HUES48 (cell line): ENCODE measurements at regions not wholly inside any gene's neighbourhood (a gene's known extent, or its start where the extent isn't known, plus 50 kb on each side); places are given as distances from the start of the nearest gene placed in this dataset.

Experiments
- H3K27ac ChIP-seq: one replicate; pipeline ENCODE4 v1.7.0; 2013; ENCODE audit warnings: low read depth, low read length, inconsistent platforms
- H3K27me3 ChIP-seq: 2 replicates; pipeline ENCODE4 v1.6.1; 2013; ENCODE audit warnings: mild to moderate bottlenecking, low read length; ENCODE audit not compliant: control insufficient read depth, insufficient read depth
- H3K36me3 ChIP-seq: 2 replicates; pipeline ENCODE4 v1.6.1; 2013; ENCODE audit warnings: low read length; ENCODE audit not compliant: control insufficient read depth, insufficient read depth
- H3K4me1 ChIP-seq: 2 replicates; pipeline ENCODE4 v1.6.1; 2013; ENCODE audit warnings: mild to moderate bottlenecking, low read length; ENCODE audit not compliant: control insufficient read depth, insufficient read depth
- H3K4me3 ChIP-seq: 2 replicates; pipeline ENCODE4 v1.5.1; 2013; ENCODE audit warnings: mild to moderate bottlenecking, low read depth, low read length
- H3K9ac ChIP-seq: 2 replicates; pipeline ENCODE4 v1.6.1; 2013; ENCODE audit warnings: mild to moderate bottlenecking, low read depth, low read length, moderate library complexity
- H3K9me3 ChIP-seq: 2 replicates; pipeline ENCODE4 v1.6.1; 2013; ENCODE audit warnings: low read length; ENCODE audit not compliant: control insufficient read depth, insufficient read depth

DNA sequence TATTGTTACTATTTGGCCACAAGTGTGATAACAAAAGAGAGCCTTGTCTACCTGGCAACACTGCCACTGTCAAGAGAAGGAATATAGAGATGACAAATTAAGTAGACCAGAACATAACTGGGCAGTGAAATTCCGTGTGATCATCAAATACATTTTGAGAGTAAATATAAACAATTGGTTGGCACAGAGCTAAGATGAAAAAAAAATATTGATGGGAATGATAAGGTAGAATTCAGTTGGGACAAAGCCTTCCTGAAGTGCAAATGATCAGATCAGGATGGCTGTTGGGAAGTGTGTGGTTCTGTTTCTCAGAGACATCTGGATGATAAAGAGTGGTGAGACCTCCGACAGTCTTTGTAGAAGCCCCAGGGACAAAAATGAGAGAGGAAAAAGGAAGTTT is 205.5 kb upstream of the CAMK1G start:
- no peaks in the 10 kb centered on the region for H3K9me3 ChIP-seq
- H3K36me3 ChIP-seq: no peaks in the 10 kb centered on the region
- no peaks in the 10 kb centered on the region for H3K27me3 ChIP-seq
- H3K27ac ChIP-seq: no peak overlapping the region
- no peak overlapping the region for H3K4me3 ChIP-seq
- no peak overlapping the region for H3K9ac ChIP-seq
- peaks cover 28% of the 10 kb centered on the region for H3K4me1 ChIP-seq

DNA sequence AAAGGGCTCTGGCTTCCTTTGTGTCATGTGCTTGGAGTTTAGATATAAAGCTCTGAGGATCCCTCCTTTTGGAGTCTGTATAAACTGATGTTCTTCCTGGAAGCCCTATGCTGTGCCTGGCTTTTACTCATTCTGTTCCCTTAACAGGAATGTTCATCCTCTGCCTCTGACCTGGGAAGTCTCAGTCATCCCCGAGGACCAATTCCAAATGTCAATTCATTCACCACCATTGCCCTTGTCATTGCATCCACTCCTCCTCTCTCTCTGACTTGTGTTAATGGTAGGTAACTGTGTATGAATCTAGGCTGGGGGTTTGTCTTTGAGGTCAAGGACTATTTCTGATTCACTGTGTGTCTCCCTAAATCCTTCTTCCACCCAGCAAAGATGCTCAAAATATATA is 204.2 kb upstream of the CAMK1G start:
- no peak overlapping the region for H3K27ac ChIP-seq
- H3K4me1 ChIP-seq: peaks cover 41% of the 10 kb centered on the region
- H3K4me3 ChIP-seq: no peak overlapping the region
- H3K9me3 ChIP-seq: no peaks in the 10 kb centered on the region
- H3K9ac ChIP-seq: no peak overlapping the region
- H3K36me3 ChIP-seq: no peaks in the 10 kb centered on the region
- no peaks in the 10 kb centered on the region for H3K27me3 ChIP-seq

DNA sequence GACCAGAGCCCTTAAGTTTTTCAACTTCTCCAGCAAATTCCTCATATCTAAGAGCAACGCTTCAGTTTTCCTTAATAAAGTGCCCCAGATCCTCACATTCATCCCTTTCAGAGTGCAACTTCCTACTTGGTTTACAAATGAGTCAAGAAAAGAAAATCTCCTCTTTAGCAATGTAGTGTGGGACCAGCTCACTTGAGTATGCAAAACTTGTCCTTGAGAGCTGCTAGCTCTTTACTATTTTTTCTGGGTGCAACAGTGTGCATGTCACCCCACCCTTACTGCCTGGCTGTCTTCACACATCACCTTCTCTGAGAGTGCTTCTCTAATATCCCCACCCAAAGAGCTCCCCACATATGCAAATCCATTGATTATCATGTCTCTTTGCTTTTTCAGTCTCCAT is 203.1 kb upstream of the CAMK1G start:
- Histone ChIP-seq H3K4me3 (no peak overlapping the region), H3K4me1 (peaks cover 47% of the 10 kb centered on the region), H3K9me3 (no peaks in the 10 kb centered on the region), H3K9ac (no peak overlapping the region), H3K27ac (no peak overlapping the region), H3K27me3 (no peaks in the 10 kb centered on the region), H3K36me3 (no peaks in the 10 kb centered on the region)

DNA sequence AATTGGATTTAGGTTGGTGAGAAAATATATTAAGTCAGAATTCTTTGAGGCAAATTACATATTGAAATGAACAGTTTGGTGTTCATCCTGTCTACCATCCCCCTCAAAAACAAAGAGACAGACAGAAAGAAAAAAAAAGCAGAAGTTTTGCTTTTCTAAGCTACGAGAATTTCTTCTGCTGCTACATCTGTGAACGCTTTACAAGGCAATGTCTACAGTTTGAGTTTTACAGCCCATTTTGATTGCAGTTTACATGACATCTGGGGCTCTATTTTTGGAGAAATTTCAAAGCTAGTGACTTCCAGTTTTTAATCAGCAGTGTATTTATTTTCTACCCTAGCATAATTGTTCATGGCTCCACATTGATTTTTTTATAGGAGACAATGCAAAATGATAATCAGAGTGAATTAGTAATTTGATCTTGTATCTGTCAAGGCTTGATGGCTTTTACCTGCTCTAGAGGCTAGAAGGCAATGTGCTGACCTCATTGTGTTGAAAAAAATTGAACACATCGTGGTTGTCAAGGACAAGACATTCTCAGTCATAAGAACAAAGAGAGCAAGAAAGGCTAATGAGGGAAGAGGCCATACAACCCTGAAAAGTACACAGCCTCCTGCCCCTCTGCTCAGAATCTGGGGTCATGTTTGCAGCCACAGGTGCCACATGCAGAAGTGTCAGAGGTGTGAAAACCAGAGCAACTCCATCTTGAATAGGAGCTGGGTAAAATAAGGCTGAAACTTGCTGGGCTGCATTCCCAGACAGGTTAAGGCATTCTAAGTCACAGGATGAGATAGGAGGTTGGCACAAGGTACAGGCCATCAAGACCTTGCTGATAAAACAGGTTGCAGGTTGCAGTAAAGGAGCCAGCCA is 201.0 kb upstream of the CAMK1G start:
- no peaks in the 10 kb centered on the region for H3K36me3 ChIP-seq
- H3K27ac ChIP-seq: no peak overlapping the region
- no peaks in the 10 kb centered on the region for H3K9me3 ChIP-seq
- H3K4me3 ChIP-seq: no peak overlapping the region
- peaks cover 46% of the 10 kb centered on the region for H3K4me1 ChIP-seq
- H3K9ac ChIP-seq: no peak overlapping the region
- no peaks in the 10 kb centered on the region for H3K27me3 ChIP-seq

DNA sequence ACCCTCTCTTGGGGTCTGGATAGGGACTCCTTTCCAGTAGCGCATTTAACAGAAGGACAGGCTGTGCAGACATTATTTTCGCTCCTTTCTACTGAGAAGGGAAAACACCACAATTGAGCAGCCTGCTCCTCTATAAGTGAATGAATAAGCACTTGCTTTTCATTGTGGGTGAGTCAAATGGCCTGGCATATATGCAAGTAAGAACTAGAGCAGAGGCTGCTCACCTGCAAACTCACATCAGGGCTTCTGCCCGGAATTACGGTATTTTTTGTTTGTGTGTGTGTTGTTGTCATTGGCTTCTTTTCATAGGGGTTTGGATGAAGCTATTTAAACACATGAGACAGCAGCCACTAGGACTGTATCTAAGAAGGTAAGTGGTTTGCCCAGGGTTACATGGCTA is 200.1 kb upstream of the CAMK1G start:
- peaks cover 47% of the 10 kb centered on the region for H3K4me1 ChIP-seq

DNA sequence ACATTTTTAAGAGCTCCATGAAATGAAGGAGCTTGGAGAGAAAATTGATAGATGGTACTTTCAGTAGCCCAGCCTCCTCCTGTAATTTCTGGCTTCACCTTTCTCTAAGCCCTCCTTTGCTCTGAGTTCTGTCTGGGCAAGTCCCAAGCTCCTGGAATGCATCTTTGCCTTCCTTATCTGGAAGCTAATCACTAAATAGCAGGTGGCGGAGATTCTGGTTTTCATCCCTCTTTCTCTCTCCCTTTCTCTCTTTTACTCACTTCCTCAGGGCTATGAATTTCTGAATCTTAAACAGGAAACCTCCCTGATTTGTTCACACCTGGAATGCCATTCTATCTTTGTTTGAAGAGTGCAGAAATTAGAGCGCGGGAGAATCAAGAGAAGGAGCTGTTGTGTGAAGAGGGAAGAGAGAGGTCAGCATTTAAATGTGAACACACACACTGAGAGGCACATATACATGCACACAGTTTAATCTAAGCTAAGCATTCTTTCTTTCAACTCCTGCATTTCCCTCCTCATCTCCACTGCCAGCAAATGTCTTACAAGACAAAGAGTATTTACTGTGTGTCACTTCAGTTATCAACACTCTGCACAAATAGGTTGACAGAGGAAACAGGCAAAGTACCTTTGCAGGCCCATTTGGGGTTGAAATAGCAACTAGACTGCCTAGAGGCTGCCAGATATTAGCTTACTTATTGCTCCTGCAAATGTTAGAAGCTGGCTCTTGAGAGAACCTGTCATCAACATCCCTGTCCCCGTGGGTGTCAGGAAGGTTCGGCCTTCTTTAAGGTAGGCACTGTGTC is 199.4 kb upstream of the CAMK1G start:
- Histone ChIP-seq H3K27me3 (no peaks in the 10 kb centered on the region), H3K9ac (no peak overlapping the region; the same call in 1 of the 2 replicates), H3K9me3 (no peaks in the 10 kb centered on the region), H3K36me3 (no peaks in the 10 kb centered on the region), H3K4me3 (no peak overlapping the region), H3K27ac (peak overlapping the region; percentile 44), H3K4me1 (peaks cover 47% of the 10 kb centered on the region)

More for the DNA sequence above, 200.1 kb upstream of the CAMK1G start:
- H3K9ac ChIP-seq: no peak overlapping the region
- H3K4me3 ChIP-seq: no peak overlapping the region
- no peaks in the 10 kb centered on the region for H3K9me3 ChIP-seq
- no peaks in the 10 kb centered on the region for H3K27me3 ChIP-seq
- no peaks in the 10 kb centered on the region for H3K36me3 ChIP-seq
- H3K27ac ChIP-seq: peak overlapping the region; percentile 44

DNA sequence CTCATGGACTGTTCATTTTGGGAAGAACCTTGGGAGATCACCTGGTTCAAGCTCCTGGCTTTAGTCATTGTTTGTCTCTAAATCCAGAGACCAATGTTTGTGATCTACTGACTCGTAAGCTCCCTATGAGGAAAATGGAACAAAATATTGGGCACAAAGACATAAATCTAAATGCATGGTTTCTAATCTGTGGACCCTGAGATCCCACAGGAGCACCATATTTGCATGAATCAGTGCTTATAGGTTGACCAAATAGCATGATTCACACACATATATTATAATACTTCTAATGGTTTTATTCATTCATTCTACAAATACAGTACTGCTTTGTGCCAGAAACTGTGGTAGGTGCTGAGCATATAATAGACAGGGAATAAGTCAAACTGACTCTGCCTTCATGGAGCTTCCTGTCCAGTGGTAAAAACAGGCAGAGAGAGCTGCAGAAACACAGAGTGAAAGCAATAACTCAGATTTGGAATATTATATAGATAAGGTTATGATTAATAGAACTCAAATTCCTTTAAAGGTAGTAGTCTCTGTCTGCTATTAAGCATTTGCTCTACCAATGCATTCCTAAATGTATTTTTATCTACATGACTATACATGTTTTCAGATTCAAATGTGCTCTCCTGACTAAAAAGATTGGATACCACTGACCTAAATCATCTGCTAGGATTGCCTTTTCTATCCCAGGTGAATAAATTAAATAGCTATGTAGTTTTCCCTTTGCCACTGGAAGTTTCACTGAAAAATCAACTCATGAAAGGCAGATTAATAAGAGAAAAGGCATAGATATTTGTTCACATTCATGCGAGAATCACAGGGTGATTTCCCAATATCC is 198.6 kb upstream of the CAMK1G start:
- Histone ChIP-seq H3K27ac (peak overlapping the region; percentile 44), H3K4me1 (peaks cover 47% of the 10 kb centered on the region), H3K4me3 (no peak overlapping the region), H3K36me3 (no peaks in the 10 kb centered on the region), H3K9me3 (no peaks in the 10 kb centered on the region), H3K27me3 (no peaks in the 10 kb centered on the region), H3K9ac (no peak overlapping the region; the same call in 1 of the 2 replicates)

DNA sequence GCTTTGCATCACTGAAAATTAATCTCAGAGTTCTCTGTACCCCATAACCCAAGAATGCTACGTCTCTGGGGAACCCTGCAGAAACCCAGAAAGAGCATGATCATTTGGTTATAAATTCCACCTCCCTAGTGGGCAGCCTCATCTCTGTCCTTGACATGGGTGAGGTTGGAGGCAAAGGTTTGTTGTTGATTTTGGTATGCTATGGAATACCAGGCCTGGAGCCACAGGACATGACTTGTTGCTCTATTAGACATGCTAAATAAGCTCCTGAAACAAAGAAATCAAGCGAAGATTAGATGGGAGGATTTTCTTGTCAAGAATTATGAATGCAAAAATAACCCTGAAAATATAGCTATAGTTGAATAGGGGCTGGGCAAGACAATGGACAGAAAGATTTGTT is 197.4 kb upstream of the CAMK1G start:
- no peak overlapping the region for H3K4me3 ChIP-seq
- H3K27me3 ChIP-seq: no peaks in the 10 kb centered on the region
- H3K36me3 ChIP-seq: no peaks in the 10 kb centered on the region
- H3K4me1 ChIP-seq: peaks cover 47% of the 10 kb centered on the region
- no peak overlapping the region for H3K9ac ChIP-seq
- H3K27ac ChIP-seq: no peak overlapping the region
- H3K9me3 ChIP-seq: no peaks in the 10 kb centered on the region

DNA sequence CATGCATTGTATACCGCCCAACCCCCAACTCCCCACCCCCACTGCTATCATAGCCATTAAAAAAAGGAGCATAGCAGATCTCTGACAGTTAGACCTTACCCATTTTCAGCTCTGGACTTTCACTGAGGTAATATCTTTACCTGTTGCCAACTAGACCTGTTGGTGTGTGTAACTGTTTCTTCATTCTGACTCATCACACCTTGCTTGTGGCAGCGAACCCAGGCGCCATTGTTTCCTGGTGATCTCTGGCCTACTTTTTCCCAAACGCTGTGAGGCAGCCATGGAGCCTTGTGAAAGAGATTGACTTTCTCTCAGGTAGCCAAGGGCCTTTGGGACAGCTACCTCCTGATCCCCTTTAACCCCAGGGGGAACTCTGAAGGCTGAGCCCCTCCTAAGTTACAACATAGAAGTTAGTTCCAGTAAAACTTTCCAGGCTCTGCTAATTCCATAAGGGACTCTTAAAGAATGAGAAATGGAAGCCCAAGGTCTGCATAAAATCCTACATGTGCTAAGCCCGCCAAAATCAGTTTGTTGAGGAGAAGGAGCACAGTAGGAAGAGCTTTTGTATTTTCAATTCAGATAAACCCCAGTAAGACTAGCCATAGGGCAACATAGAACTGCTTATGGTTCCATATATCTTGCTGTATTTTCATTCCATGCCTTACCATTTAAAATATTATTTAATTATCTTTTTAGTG is 196.1 kb upstream of the CAMK1G start:
- H3K27me3 ChIP-seq: no peaks in the 10 kb centered on the region
- peaks cover 42% of the 10 kb centered on the region for H3K4me1 ChIP-seq
- peak overlapping the region; percentile 30 for H3K27ac ChIP-seq
- no peak overlapping the region for H3K4me3 ChIP-seq
- H3K36me3 ChIP-seq: no peaks in the 10 kb centered on the region
- no peaks in the 10 kb centered on the region for H3K9me3 ChIP-seq
- no peak overlapping the region for H3K9ac ChIP-seq

DNA sequence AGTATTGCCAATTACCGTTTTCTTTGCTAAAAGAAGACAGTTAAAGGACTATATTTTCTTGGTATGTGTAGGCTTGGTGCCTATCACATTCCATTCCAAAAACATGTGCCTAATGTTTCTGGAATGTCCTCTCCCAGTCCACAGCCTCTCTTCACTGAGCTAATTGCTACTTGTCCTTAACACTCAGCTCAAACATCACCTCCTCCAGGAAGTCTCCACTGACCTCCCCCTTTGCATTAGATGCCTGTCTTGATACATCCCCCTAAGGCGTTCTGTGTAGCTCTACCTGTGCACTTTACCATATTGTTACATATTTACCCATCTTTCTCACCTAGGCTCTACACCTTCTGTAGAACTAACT is 195.6 kb upstream of the CAMK1G start:
- H3K27me3 ChIP-seq: no peaks in the 10 kb centered on the region
- H3K27ac ChIP-seq: no peak overlapping the region
- no peaks in the 10 kb centered on the region for H3K36me3 ChIP-seq
- H3K4me3 ChIP-seq: no peak overlapping the region
- H3K4me1 ChIP-seq: peaks cover 36% of the 10 kb centered on the region
- no peaks in the 10 kb centered on the region for H3K9me3 ChIP-seq
- no peak overlapping the region for H3K9ac ChIP-seq
